Nephron progenitor cell (in vitro differentiated cells): ENCODE measurements at regions not wholly inside any gene's neighbourhood (a gene's known extent, or its start where the extent isn't known, plus 50 kb on each side); places are given as distances from the start of the nearest gene placed in this dataset.

Experiments used
- DNase-seq: peaks from one replicate; pipeline ENCODE4 v3.0.0; 2021
- H3K27ac Mint-ChIP-seq: 2 replicates; pipeline ENCODE4 v1.8.0; 2021; ENCODE audit warnings: mild to moderate bottlenecking, moderate library complexity, mixed read lengths
- H3K27me3 Mint-ChIP-seq: 2 replicates; pipeline ENCODE4 v1.8.0; 2021; ENCODE audit warnings: mild to moderate bottlenecking, low read depth, mixed read lengths; ENCODE audit not compliant: poor library complexity
- H3K36me3 Mint-ChIP-seq: 2 replicates; pipeline ENCODE4 v1.8.0; 2021; ENCODE audit warnings: low read depth, mixed read lengths
- H3K4me1 Mint-ChIP-seq: 2 replicates; pipeline ENCODE4 v1.8.0; 2021; ENCODE audit warnings: mixed read lengths
- H3K4me3 Mint-ChIP-seq: 2 replicates; pipeline ENCODE4 v1.8.0; 2021; ENCODE audit warnings: mild to moderate bottlenecking, moderate library complexity, mixed read lengths
- H3K9me3 Mint-ChIP-seq: 2 replicates; pipeline ENCODE4 v1.8.0; 2021; ENCODE audit warnings: mild to moderate bottlenecking, moderate library complexity, mixed read lengths
- CTCF ChIP-seq: fragments of 200-600 bp; sonication (generic); IDR thresholded peaks from 2 replicates; pipeline ENCODE4 v1.5.0; 2021; ENCODE audit warnings: antibody characterized with exemption

DNA sequence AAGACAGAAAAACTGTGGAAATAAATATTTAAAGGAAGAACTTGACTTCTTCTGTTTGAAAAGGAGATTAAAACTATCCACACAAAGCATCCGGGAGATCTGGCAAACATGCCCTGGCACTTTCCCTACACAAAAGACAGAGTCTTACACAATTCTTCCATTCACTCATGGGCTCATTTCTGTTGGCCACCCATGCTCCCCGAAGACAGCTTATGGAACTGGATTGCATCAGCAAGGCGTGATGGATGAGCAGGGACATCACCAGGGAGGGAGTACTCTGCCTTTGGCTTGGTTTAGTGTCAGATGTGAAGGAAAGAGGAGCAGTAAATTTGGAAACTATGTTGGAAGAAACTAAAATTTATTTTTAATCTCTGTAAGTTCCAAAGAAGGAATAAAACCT, 379.3 kb downstream of the CD109 start:
- no peaks in the 10 kb centered on the region for H3K36me3 Mint-ChIP-seq
- peaks cover 7% of the 10 kb centered on the region for H3K9me3 Mint-ChIP-seq
- no peaks in the 10 kb centered on the region for H3K27me3 Mint-ChIP-seq
- DNase-seq, result no peak
- no peaks in the 10 kb centered on the region for H3K4me1 Mint-ChIP-seq
- TF ChIP-seq CTCF, result no peak
- no peak overlapping the region for H3K27ac Mint-ChIP-seq
- no peak overlapping the region for H3K4me3 Mint-ChIP-seq

DNA sequence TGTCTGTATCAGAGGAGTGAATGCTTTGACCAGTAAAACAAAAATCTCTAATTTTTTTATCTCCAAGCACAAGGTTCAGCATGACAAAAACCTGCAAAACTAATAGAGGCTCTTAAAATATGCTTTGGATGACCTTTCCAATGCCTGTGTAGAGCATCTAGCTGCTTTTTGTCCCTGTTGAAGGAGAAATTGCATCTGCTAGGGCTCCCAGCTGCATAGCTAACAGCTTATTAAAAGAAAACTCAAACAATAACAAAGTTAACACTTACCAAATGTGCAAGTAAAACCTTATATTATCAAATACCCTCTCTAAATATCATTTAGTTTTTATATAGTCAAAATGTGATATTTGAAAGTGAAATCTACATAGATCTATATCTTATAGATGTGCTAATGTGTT, 378.6 kb downstream of the CD109 start:
- no peaks in the 10 kb centered on the region for H3K4me1 Mint-ChIP-seq
- H3K27ac Mint-ChIP-seq, result no peak overlapping the region
- no peak for DNase-seq
- no peaks in the 10 kb centered on the region for H3K27me3 Mint-ChIP-seq
- H3K9me3 Mint-ChIP-seq, result peaks cover 3% of the 10 kb centered on the region
- H3K4me3 Mint-ChIP-seq, result no peak overlapping the region
- H3K36me3 Mint-ChIP-seq, result no peaks in the 10 kb centered on the region
- TF ChIP-seq CTCF, result no peak

DNA sequence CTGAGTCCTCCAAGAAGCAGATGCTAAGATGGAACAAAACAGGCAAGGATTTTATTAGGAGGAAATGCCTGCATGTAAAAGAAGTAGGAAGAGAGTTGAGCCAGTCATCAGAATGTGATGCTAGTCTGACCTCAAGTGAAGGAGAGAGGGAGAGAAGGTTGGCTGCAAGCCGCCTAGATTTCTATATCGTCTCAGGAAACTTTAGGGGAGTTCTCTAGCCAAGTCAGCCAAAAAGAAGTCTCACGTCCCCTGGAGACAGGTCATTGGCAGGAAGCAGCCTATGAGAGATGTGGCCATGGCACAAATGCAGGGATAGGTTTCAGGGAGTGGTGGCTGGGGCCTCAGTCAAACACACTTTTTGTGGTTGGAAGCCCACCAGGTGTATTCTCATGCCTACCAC, 378.0 kb downstream of the CD109 start:
- Mint-ChIP-seq H3K4me3 (no peak overlapping the region), H3K4me1 (no peaks in the 10 kb centered on the region), H3K9me3 (no peaks in the 10 kb centered on the region), H3K27me3 (no peaks in the 10 kb centered on the region), H3K36me3 (no peaks in the 10 kb centered on the region), H3K27ac (no peak overlapping the region)
- TF ChIP-seq CTCF, result no peak
- no peak for DNase-seq

DNA sequence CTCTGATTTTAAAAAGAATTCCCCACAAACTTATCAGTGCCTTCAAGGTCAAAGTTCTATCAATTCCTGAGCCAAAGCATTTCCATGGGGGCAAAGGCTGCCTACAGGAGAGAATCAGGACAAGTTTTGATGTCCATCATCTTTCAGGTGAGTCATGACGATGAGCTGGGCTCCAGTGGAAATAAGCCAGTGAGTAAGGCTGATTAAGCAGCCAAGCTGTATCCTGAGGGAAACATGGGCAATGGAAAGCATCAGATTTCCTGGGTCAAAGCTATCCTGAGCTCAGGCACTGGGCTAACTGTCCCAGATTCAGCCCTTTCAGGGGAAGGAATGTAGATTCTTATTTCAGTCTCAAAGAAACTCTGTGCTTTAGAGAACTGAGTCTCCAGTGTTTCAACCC, 377.4 kb downstream of the CD109 start:
- H3K4me3 Mint-ChIP-seq, result no peak overlapping the region
- H3K4me1 Mint-ChIP-seq, result no peaks in the 10 kb centered on the region
- H3K9me3 Mint-ChIP-seq, result no peaks in the 10 kb centered on the region
- no peak for DNase-seq
- no peak overlapping the region for H3K27ac Mint-ChIP-seq
- TF ChIP-seq CTCF, result no peak
- no peaks in the 10 kb centered on the region for H3K36me3 Mint-ChIP-seq
- H3K27me3 Mint-ChIP-seq, result no peaks in the 10 kb centered on the region

DNA sequence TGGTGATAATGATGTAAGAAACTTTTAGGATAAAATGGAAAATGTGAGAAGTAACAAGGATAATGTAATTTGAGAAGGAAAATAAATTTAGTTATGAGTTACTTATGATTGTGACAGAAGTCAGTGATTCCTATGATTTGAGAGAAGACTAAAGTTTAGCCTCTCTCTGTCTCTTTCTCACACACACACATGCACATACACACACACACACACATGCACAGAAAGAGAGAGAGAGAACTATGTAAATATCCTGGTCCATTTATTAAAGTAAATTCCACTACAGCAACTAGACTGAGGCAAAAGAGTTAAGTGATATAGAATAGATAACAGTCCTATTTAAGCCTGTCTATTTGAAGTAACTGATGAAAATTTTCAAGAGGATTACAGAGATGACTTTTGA, 375.2 kb downstream of the CD109 start:
- Mint-ChIP-seq H3K36me3 (no peaks in the 10 kb centered on the region), H3K27me3 (peaks cover 3% of the 10 kb centered on the region), H3K4me1 (no peaks in the 10 kb centered on the region)

More for the DNA sequence above, 375.2 kb downstream of the CD109 start:
- no peak for TF ChIP-seq CTCF
- no peak overlapping the region for H3K27ac Mint-ChIP-seq
- DNase-seq, result no peak
- H3K9me3 Mint-ChIP-seq, result no peaks in the 10 kb centered on the region
- H3K4me3 Mint-ChIP-seq, result no peak overlapping the region
